ENCODE measurements at regions not wholly inside any gene's neighbourhood (a gene's known extent, or its start where the extent isn't known, plus 50 kb on each side); places are given as distances from the start of the nearest gene placed in this dataset.

DNA sequence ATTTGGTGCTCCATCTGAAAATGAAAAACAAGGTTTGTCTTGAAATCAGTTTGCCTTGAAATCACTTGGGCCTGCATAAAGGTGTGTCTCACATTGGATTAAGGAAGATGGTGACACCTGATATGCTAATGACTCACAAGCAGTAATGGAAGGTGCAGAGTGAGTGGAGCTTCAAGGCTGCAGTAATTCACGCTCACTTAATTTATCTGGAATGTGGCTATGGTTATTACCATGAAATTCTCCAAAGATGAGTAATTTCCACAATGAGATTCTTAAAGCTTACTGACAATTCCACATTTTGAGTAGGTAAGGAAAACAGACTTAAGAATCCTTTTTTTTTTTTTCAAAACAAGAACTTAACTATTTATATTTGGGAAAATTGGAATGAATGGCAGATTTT, 156.8 kb downstream of the PAX3 start:
- Histone ChIP-seq H3K79me2 (ENCODE audit: insufficient read depth, low read length) (no peaks in the 10 kb centered on the region), H3K27ac (ENCODE audit: low read depth, low read length) (no peak overlapping the region), H3K9me3 (ENCODE audit: control insufficient read depth in 1 of 2, insufficient read depth in 1 of 2, low read depth in 1 of 2, low read length in 2 of 2) (no peaks in the 10 kb centered on the region), H3K4me1 (ENCODE audit: control insufficient read depth in 1 of 2, insufficient read depth in 2 of 2, low read length in 2 of 2) (no peaks in the 10 kb centered on the region), H3K4me2 (ENCODE audit: low read length) (no peak overlapping the region), H3K9ac (ENCODE audit: low read length) (no peak overlapping the region), H4K20me1 (ENCODE audit: insufficient read depth) (no peaks in the 10 kb centered on the region), H3K9me2 (ENCODE audit: insufficient read depth) (no peaks in the 10 kb centered on the region), H2AFZ (ENCODE audit: low read depth, low read length, poor library complexity, severe bottlenecking) (no peak overlapping the region), H3K36me3 (ENCODE audit: control insufficient read depth in 1 of 2, insufficient read depth in 2 of 2, low read length in 2 of 2) (no peaks in the 10 kb centered on the region), H3K4me3 (replicated peaks in 1 of 2; ENCODE audit: low read depth in 1 of 2, low read length in 2 of 2) (no peak overlapping the region), H3K27me3 (ENCODE audit: insufficient read depth, low read length) (peaks cover 28% of the 10 kb centered on the region)
- no TSS peak for BruUV-seq (replicated peaks)
- ChIA-PET CTCF (no interaction called here), RAD21 (ENCODE audit: low non-redundant PET in 1 of 2, low total read pairs in 2 of 2, uncharacterized antibody in 2 of 2, unreplicated experiment in 2 of 2) (no interaction called here), POLR2A (no interaction called here)
- no peak for ATAC-seq
- intact Hi-C loops (cut with micrococcal nuclease), result no loop called here
- DNase-seq (ENCODE audit: low read depth, low spot score), result no peak
- TF ChIP-seq RAD21 (IDR thresholded peaks at IDR 0.05; ENCODE audit: low read depth) (no peak), EGR1 (IDR thresholded peaks at IDR 0.05; ENCODE audit: low read depth) (no peak), SIN3A (IDR thresholded peaks at IDR 0.05; ENCODE audit: low read depth) (no peak), JUND (IDR thresholded peaks at IDR 0.05) (no peak), FOSL1 (IDR thresholded peaks at IDR 0.05; ENCODE audit: low read depth) (no peak), SP1 (IDR thresholded peaks at IDR 0.05; ENCODE audit: low read depth) (no peak), TCF7L2 (IDR thresholded peaks at IDR 0.05; ENCODE audit: borderline replicate concordance, extremely low read depth, insufficient read depth, insufficient read length) (no peak), EZH2phosphoT487 (IDR thresholded peaks at IDR 0.05; ENCODE audit: borderline replicate concordance) (no peak), ZFX (IDR thresholded peaks at IDR 0.05) (no peak), SRF (IDR thresholded peaks at IDR 0.05; ENCODE audit: low read depth) (no peak), CTCF (IDR thresholded peaks at IDR 0.05 in 2 of 3, conservative IDR thresholded peaks at IDR 0.05 in 1 of 3; ENCODE audit: borderline replicate concordance in 1 of 3, insufficient read depth in 1 of 3, low read depth in 2 of 3, low read length in 2 of 3) (no peak), CBX3 (IDR thresholded peaks at IDR 0.05; ENCODE audit: low read depth) (no peak), YY1 (IDR thresholded peaks at IDR 0.05; ENCODE audit: extremely low read depth, insufficient replicate concordance, low read depth, low read length) (no peak), CEBPB (IDR thresholded peaks at IDR 0.05; ENCODE audit: low read depth) (no peak), POLR2AphosphoS5 (IDR thresholded peaks at IDR 0.05; ENCODE audit: low read depth, low read length) (no peak), ZNF274 (IDR thresholded peaks at IDR 0.05; ENCODE audit: low read depth, low read length) (no peak), POLR2A (IDR thresholded peaks at IDR 0.05; ENCODE audit: borderline replicate concordance, extremely low read depth, insufficient read depth, insufficient read length) (no peak), EZH2 (IDR thresholded peaks at IDR 0.05) (no peak)
- TF ChIP-seq, protein P1, sequence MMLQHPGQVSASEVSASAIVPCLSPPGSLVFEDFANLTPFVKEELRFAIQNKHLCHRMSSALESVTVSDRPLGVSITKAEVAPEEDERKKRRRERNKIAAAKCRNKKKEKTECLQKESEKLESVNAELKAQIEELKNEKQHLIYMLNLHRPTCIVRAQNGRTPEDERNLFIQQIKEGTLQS (IDR thresholded peaks at IDR 0.05), result no peak
- TF ChIP-seq, protein P2, sequence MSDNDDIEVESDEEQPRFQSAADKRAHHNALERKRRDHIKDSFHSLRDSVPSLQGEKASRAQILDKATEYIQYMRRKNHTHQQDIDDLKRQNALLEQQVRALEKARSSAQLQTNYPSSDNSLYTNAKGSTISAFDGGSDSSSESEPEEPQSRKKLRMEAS (IDR thresholded peaks at IDR 0.05), result no peak

All from HCT116 (cell line).